SK-N-MC (cell line): ENCODE measurements at regions not wholly inside any gene's neighbourhood (a gene's known extent, or its start where the extent isn't known, plus 50 kb on each side); places are given as distances from the start of the nearest gene placed in this dataset.

Experiments used
- EZH2 ChIP-seq: fragments of 200-600 bp; sonication (generic); IDR thresholded peaks from one replicate; pipeline ENCODE4 v1.6.1; 2017; ENCODE audit warnings: antibody characterized with exemption
- POLR2AphosphoS5 ChIP-seq: IDR thresholded peaks from 2 replicates; pipeline ENCODE4 v1.6.1; 2012; ENCODE audit warnings: mild to moderate bottlenecking, low read depth, low read length, borderline replicate concordance

DNA sequence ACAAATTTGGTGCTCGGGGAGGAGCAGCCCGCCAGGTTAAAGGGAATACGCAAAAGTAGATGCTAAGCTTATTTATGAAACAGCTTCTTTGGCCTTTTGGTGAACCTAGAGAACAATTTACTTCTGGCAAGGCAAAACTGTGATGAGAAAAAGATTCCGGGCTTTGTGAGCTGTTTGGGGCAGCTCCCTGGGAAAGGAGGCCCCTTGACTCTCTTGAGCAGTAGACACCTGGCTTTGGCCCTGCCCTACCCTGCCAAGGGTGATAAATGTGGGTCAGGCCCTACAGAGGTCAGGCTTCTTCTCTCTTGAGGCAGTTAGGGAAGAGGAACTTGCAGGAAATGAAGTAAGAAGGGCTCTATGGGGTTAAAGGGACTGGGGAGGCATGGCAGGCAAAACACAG is 509.6 kb downstream of the MID1IP1 start:
- TF ChIP-seq EZH2 = no peak
- TF ChIP-seq POLR2AphosphoS5 = no peak
